Vagina (tissue), 2 donors: ENCODE measurements at regions not wholly inside any gene's neighbourhood (a gene's known extent, or its start where the extent isn't known, plus 50 kb on each side); places are given as distances from the start of the nearest gene placed in this dataset.

ENCODE experiments used
- POLR2A ChIP-seq, 2 donors: fragments of 450-650 bp; IDR thresholded peaks; one replicate each; pipeline ENCODE4 v1.6.1; 2017; ENCODE audit warnings: antibody characterized with exemption in 2 of 2, mild to moderate bottlenecking in 2 of 2, moderate library complexity in 2 of 2
- POLR2AphosphoS5 ChIP-seq, 2 donors: sonication (generic); formaldehyde crosslinking; IDR thresholded peaks; one replicate each; pipeline ENCODE4 v1.9.0; 2017; ENCODE audit warnings: antibody characterized with exemption in 2 of 2, mild to moderate bottlenecking in 2 of 2, low read depth in 1 of 2; ENCODE audit not compliant: insufficient read depth in 1 of 2
- TF ChIP-seq, protein P1 (sequence below), 3 experiments: fragments of 450-650 bp in 2 of 3; fragments of 200-600 bp in 1 of 3; sonication (generic) in 1 of 3; IDR thresholded peaks; one replicate each; pipeline ENCODE4 v1.5.1; 2017 to 2019; ENCODE audit warnings: antibody characterized with exemption in 3 of 3, mild to moderate bottlenecking in 2 of 3, moderate library complexity in 2 of 3

DNA sequence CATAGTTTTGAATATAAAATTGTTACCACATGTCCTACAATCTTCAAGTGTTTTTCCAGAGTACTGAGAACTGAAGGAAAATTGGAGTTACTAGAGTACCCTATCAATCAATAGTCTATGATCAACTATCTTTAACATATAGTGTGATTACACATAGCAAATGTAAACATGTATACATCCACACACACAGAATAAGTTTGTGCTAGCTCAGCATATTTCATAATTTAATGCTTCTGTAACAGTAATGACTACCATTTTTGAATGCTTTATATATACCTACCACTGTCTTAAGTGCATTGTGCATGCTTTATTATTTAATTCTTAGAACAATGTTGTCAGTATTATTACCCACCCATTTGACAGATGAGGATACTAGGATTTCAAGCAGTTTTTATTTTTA, 523.9 kb downstream of the HAO1 start:
- TF ChIP-seq, protein P1, sequence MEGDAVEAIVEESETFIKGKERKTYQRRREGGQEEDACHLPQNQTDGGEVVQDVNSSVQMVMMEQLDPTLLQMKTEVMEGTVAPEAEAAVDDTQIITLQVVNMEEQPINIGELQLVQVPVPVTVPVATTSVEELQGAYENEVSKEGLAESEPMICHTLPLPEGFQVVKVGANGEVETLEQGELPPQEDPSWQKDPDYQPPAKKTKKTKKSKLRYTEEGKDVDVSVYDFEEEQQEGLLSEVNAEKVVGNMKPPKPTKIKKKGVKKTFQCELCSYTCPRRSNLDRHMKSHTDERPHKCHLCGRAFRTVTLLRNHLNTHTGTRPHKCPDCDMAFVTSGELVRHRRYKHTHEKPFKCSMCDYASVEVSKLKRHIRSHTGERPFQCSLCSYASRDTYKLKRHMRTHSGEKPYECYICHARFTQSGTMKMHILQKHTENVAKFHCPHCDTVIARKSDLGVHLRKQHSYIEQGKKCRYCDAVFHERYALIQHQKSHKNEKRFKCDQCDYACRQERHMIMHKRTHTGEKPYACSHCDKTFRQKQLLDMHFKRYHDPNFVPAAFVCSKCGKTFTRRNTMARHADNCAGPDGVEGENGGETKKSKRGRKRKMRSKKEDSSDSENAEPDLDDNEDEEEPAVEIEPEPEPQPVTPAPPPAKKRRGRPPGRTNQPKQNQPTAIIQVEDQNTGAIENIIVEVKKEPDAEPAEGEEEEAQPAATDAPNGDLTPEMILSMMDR (IDR thresholded peaks at IDR 0.05): no peak
- TF ChIP-seq POLR2AphosphoS5 (IDR thresholded peaks at IDR 0.05; ENCODE audit: insufficient read depth in 1 of 2, low read depth in 1 of 2): no peak
- no peak for TF ChIP-seq POLR2A (IDR thresholded peaks at IDR 0.05)
